GM13976 (cell line): ENCODE measurements at regions not wholly inside any gene's neighbourhood (a gene's known extent, or its start where the extent isn't known, plus 50 kb on each side); places are given as distances from the start of the nearest gene placed in this dataset.

ENCODE experiments used
- DNase-seq: peaks from one replicate; pipeline ENCODE4 v3.0.0; 2012; ENCODE audit warnings: low spot score
- in situ Hi-C: fragments of 300-500 bp; cut with MboI; formaldehyde crosslinking; loops from one replicate; pipeline ENCODE4 v1.12.0; 2022; ENCODE audit warnings: low sequenced_read_pairs, mixed read lengths, inconsistent platforms; ENCODE audit not compliant: unreplicated experiment
- TF ChIP-seq, protein P1 (sequence below): IDR thresholded peaks from 2 replicates; pipeline ENCODE4 v1.5.1; 2012; ENCODE audit warnings: borderline replicate concordance, mild to moderate bottlenecking; ENCODE audit not compliant: insufficient read depth; ENCODE audit errors: extremely low read depth, missing control alignments, control extremely low read depth

DNA sequence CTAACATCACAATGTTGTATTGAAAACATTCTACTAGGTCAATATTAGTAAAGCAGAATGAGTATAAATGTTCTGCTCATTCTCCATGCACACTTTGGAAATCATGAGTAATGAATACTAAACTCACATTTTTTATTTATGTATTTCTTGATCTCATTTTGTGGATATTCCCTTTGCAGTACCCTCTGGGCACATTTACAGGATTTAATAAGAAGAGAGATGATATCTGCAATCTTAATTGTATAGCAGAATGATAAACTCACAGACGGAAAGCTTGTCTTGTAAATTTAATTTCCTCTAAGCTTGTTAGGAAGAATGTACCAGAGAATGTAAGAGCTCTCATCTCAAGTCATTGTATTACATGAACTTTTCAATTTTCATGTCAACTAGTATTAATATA, 1279.7 kb downstream of the PCDH7 start:
- no peak for DNase-seq
- in situ Hi-C loops = no loop called here
- TF ChIP-seq, protein P1, sequence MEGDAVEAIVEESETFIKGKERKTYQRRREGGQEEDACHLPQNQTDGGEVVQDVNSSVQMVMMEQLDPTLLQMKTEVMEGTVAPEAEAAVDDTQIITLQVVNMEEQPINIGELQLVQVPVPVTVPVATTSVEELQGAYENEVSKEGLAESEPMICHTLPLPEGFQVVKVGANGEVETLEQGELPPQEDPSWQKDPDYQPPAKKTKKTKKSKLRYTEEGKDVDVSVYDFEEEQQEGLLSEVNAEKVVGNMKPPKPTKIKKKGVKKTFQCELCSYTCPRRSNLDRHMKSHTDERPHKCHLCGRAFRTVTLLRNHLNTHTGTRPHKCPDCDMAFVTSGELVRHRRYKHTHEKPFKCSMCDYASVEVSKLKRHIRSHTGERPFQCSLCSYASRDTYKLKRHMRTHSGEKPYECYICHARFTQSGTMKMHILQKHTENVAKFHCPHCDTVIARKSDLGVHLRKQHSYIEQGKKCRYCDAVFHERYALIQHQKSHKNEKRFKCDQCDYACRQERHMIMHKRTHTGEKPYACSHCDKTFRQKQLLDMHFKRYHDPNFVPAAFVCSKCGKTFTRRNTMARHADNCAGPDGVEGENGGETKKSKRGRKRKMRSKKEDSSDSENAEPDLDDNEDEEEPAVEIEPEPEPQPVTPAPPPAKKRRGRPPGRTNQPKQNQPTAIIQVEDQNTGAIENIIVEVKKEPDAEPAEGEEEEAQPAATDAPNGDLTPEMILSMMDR = no peak

DNA sequence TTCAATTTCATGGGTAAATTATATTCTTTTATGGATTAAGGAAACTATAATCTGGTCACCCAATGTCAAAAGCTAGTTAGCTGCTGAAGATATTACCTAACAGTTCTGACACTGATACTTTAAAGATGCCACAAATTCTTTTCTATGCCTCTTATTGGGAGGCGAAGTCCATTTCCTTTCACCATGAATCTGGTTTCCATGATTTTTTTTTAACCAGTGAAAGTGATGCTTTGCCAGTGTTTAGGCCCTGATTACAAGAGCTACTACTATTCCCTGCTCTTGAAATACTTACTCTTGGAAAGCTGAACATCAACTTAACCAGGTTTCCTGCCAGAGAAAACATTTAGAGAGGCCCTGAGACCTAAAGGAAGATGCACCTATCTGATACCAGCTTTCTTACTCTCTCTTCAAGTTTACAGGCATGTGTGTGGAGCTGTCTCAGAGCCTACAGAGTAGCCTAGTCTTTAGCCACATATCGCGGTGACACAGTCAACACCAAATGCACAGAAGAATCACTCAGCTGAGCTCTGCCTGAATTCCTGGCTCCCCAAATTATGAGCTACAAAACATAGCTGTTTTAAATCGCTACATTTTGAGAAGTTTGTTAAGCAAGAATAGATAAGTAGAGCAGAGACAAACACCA, 1280.8 kb downstream of the PCDH7 start:
- TF ChIP-seq, protein P1 = no peak
- no peak for DNase-seq
- in situ Hi-C loops = no loop called here

DNA sequence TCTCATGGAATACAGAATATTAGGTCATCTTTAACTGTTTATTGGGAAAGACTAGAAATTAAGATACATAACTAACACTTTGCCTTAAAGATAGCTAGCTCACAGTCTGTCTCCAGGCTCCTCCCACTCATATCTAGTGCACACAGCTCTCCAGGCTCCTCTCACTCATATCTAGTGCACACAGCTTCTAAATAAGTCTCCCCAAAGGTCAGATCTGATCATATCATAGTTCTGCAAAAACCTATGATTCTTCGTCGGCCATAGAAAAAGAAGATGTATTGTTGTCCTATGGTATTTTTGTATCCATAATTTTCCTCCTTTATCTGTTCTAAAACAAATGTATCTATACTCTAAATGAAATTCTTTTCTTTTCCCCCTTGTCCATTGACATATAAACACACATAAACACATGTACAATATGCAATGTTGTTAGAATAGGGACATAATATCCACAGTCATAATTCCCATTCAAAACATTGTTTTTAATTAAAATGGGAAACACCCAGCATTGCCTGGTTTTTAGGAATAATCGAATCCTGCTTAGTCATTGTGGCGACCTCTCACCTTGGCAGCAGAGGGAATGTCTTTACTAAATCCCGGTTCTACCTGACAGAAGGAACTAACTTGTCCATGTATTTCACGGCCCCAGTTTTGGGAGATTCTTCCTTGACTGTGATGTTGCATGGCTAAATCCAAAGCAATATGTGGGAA, 1282.0 kb downstream of the PCDH7 start:
- no peak for DNase-seq
- in situ Hi-C loops = no loop called here
- TF ChIP-seq, protein P1 = no peak

DNA sequence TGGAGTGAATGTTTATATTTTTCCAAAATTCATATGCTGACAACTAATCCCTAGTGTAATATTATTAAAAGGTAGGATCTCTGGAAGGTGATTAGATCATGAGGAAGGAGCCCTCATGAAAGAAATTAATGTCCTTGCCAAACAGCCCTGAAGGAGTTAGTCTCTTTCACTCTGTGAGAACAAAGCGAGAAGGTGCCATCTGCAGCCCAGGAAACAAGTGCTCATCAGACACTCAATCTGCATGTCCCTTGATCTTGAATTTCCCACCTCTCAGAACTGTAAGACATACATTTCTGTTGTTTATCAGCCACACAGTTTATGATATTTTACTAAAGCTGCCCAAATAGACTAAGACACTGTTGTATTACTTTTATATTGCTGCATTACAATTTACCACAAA, 1283.4 kb downstream of the PCDH7 start:
- no peak for DNase-seq
- TF ChIP-seq, protein P1 = no peak
- in situ Hi-C loops = no loop called here

DNA sequence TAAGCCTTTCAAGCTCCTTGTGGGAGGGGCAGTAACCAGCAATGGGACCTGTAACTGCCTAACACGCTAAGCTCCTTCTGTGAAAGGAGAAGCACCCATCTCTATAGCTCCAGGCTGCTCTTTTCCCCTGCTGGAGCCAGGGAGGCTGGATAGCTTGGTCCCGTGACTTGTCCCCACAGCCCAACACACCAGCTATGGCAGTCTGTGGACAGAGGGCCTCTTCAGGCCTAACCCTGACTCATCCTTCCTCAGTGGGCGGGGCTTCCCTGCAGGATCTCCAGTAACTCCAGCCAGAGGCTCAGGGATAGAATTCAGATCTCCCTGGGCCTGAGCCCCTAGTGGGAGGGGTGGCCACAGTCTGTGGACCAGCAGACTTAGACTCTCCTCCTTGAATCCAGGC, 1290.1 kb downstream of the PCDH7 start:
- DNase-seq = no peak
- in situ Hi-C loops = no loop called here
- TF ChIP-seq, protein P1 = no peak

DNA sequence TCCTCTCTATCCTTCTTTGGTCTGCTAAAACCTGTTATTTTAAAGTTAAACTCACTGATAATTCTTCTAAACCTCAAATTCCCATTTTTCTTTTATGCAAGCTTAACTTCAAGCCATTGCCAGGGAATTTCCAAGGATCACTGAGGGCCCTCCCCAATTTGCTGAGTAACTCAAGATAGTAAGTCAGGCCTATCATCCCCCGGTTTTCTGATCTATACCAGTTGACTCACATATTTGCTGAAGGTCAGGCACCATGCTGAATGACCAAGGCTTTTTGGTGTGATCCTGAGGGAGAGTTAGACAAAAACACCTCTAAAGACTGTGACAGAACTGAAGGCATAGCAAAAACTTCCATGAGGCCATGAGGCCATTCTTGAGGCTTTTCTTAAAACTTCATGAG, 1301.9 kb downstream of the PCDH7 start:
- in situ Hi-C loops = no loop called here
- TF ChIP-seq, protein P1 = no peak

More for the DNA sequence above, 1301.9 kb downstream of the PCDH7 start:
- DNase-seq = no peak
